IMR-90 (cell line): ENCODE measurements at regions not wholly inside any gene's neighbourhood (a gene's known extent, or its start where the extent isn't known, plus 50 kb on each side); places are given as distances from the start of the nearest gene placed in this dataset.

Experiments
- ATAC-seq: fragments of 200-7000 bp; cut with Tn5 transposase; 2 replicates; pipeline ENCODE4 v1.9.1; 2020; ENCODE audit warnings: low read depth, mild to moderate bottlenecking, moderate library complexity
- BruUV-seq: library from RNA; stranded (reverse); fragments of 400-500 nt; replicated peaks from 2 replicates; lab custom pipeline; 2021; lab: Mats Ljungman, UMichigan
- CTCF ChIA-PET: fragments of 300-600 bp; formaldehyde crosslinking; extraction: SDS; loops from one replicate; lab custom pipeline; 2021; ENCODE audit warnings: antibody characterized with exemption; lab: Yijun Ruan, JAX
- POLR2A ChIA-PET: fragments of 300-600 bp; sonication (Branson Sonifier 250); formaldehyde crosslinking; loops from one replicate; lab custom pipeline; 2022; ENCODE audit warnings: antibody characterized with exemption; ENCODE audit not compliant: unreplicated experiment; lab: Charles Lee
- DNase-seq: peaks from one replicate; pipeline ENCODE4 v3.0.0; 2013
- H2AFZ ChIP-seq: replicated peaks from 2 replicates; pipeline ENCODE3; 2013; ENCODE audit warnings: low read length, mild to moderate bottlenecking; ENCODE audit not compliant: poor library complexity
- H2AK5ac ChIP-seq: 2 replicates; pipeline ENCODE4 v1.6.1; 2013; ENCODE audit warnings: low read depth, low read length, inconsistent platforms
- H2AK9ac ChIP-seq: replicated peaks from 2 replicates; pipeline ENCODE3; 2013; ENCODE audit warnings: mild to moderate bottlenecking, low read depth, low read length, moderate library complexity; ENCODE audit not compliant: poor library complexity
- H2BK120ac ChIP-seq: 2 replicates; pipeline ENCODE4 v1.6.1; 2013; ENCODE audit warnings: low read depth, low read length, inconsistent platforms
- H2BK15ac ChIP-seq: 3 replicates; pipeline ENCODE4 v1.6.1; 2013; ENCODE audit warnings: low read depth, low read length, inconsistent platforms
- H2BK20ac ChIP-seq: 2 replicates; pipeline ENCODE4 v1.6.1; 2013; ENCODE audit warnings: low read depth, mild to moderate bottlenecking, inconsistent platforms, low read length, moderate library complexity
- H2BK5ac ChIP-seq: 2 replicates; pipeline ENCODE4 v1.6.1; 2013; ENCODE audit warnings: mild to moderate bottlenecking, low read depth, low read length, inconsistent platforms; ENCODE audit not compliant: poor library complexity, severe bottlenecking
- H3K14ac ChIP-seq: replicated peaks from 2 replicates; pipeline ENCODE4 v1.6.1; 2013; ENCODE audit warnings: low read depth, low read length, inconsistent platforms
- H3K18ac ChIP-seq: 2 replicates; pipeline ENCODE4 v1.6.1; 2013; ENCODE audit warnings: low read depth, low read length, control low read depth
- H3K23ac ChIP-seq: 2 replicates; pipeline ENCODE4 v1.6.1; 2013; ENCODE audit warnings: low read depth, low read length, inconsistent platforms
- H3K27ac ChIP-seq: 2 replicates; pipeline ENCODE4 v1.5.1; 2013; ENCODE audit warnings: mild to moderate bottlenecking, control low read depth, low read length; ENCODE audit not compliant: insufficient read depth
- H3K27me3 ChIP-seq: 2 replicates; pipeline ENCODE4 v1.6.1; 2013; ENCODE audit warnings: low read length; ENCODE audit not compliant: control insufficient read depth, insufficient read depth
- H3K36me3 ChIP-seq: 2 replicates; pipeline ENCODE4 v1.6.1; 2013; ENCODE audit warnings: low read length, mixed read lengths; ENCODE audit not compliant: control insufficient read depth, insufficient read depth
- H3K4ac ChIP-seq: 2 replicates; pipeline ENCODE4 v1.6.1; 2013; ENCODE audit warnings: low read depth, low read length, inconsistent platforms
- H3K4me1 ChIP-seq: 2 replicates; pipeline ENCODE4 v1.6.1; 2013; ENCODE audit warnings: low read length, mixed read lengths; ENCODE audit not compliant: control insufficient read depth, insufficient read depth
- H3K4me2 ChIP-seq: 2 replicates; pipeline ENCODE4 v1.6.1; 2013; ENCODE audit warnings: low read depth, mild to moderate bottlenecking, control low read depth, low read length, moderate library complexity
- H3K4me3 ChIP-seq: 2 replicates; pipeline ENCODE4 v1.5.1; 2013; ENCODE audit warnings: low read depth, mild to moderate bottlenecking, control low read depth, low read length, moderate library complexity; ENCODE audit not compliant: insufficient read depth
- H3K56ac ChIP-seq: 2 replicates; pipeline ENCODE4 v1.6.1; 2013; ENCODE audit warnings: low read length, inconsistent platforms; ENCODE audit not compliant: insufficient read depth; ENCODE audit errors: extremely low read depth
- H3K79me1 ChIP-seq, 2 experiments: 2 replicates each; pipeline ENCODE4 v1.6.1; 2013; ENCODE audit warnings: low read length in 2 of 2, inconsistent platforms in 1 of 2, low read depth in 1 of 2
- H3K9ac ChIP-seq: 2 replicates; pipeline ENCODE4 v1.6.1; 2013; ENCODE audit warnings: low read depth, low read length, control low read depth
- H3K9me1 ChIP-seq: 2 replicates; pipeline ENCODE4 v1.6.1; 2013; ENCODE audit warnings: low read length, inconsistent platforms; ENCODE audit not compliant: insufficient read depth
- H3K9me3 ChIP-seq: 2 replicates; pipeline ENCODE4 v1.6.1; 2013; ENCODE audit warnings: low read length; ENCODE audit not compliant: control insufficient read depth, insufficient read depth
- H4K20me1 ChIP-seq: 2 replicates; pipeline ENCODE4 v1.6.1; 2013; ENCODE audit warnings: low read length, inconsistent platforms; ENCODE audit not compliant: insufficient read depth
- H4K5ac ChIP-seq: 2 replicates; pipeline ENCODE4 v1.6.1; 2013; ENCODE audit warnings: mild to moderate bottlenecking, low read depth, low read length, control low read depth
- H4K8ac ChIP-seq, 2 experiments: 2 replicates each; pipeline ENCODE4 v1.6.1; 2013; ENCODE audit warnings: low read depth in 2 of 2, low read length in 2 of 2, control low read depth in 1 of 2, inconsistent platforms in 1 of 2
- H4K91ac ChIP-seq: 2 replicates; pipeline ENCODE4 v1.6.1; 2013; ENCODE audit warnings: low read depth, low read length, inconsistent platforms; ENCODE audit not compliant: insufficient read depth
- CEBPB ChIP-seq: IDR thresholded peaks from 2 replicates; pipeline ENCODE4 v1.6.1; 2012; ENCODE audit warnings: low read depth, low read length, improper control_type of control experiment
- CTCF ChIP-seq: conservative IDR thresholded peaks from 2 replicates; pipeline ENCODE4 v1.5.1; 2012; ENCODE audit warnings: mild to moderate bottlenecking, low read depth, low read length, improper control_type of control experiment
- ELK1 ChIP-seq: fragments of 150-350 bp; IDR thresholded peaks from 2 replicates; pipeline ENCODE4 v1.6.1; 2016; ENCODE audit warnings: low read depth, mild to moderate bottlenecking, low read length, moderate library complexity, borderline replicate concordance
- FOS ChIP-seq: fragments of 150-350 bp; IDR thresholded peaks from 2 replicates; pipeline ENCODE4 v1.6.1; 2016; ENCODE audit warnings: low read depth, low read length
- MAFK ChIP-seq: IDR thresholded peaks from 2 replicates; pipeline ENCODE4 v1.6.1; 2012; ENCODE audit warnings: low read depth, low read length, improper control_type of control experiment
- MAZ ChIP-seq: IDR thresholded peaks from 2 replicates; pipeline ENCODE4 v1.6.1; 2012; ENCODE audit warnings: low read depth, mild to moderate bottlenecking, low read length, improper control_type of control experiment, moderate library complexity, borderline replicate concordance
- MXI1 ChIP-seq: IDR thresholded peaks from 2 replicates; pipeline ENCODE4 v1.6.1; 2012; ENCODE audit warnings: low read depth, mild to moderate bottlenecking, low read length, moderate library complexity, borderline replicate concordance
- NFE2L2 ChIP-seq: fragments of 150-350 bp; IDR thresholded peaks from 2 replicates; pipeline ENCODE4 v1.6.1; 2016; ENCODE audit warnings: low read depth, mild to moderate bottlenecking, low read length
- POLR2A ChIP-seq: IDR thresholded peaks from 2 replicates; pipeline ENCODE4 v1.6.1; 2012; ENCODE audit warnings: mild to moderate bottlenecking, low read depth, low read length
- RAD21 ChIP-seq: IDR thresholded peaks from 2 replicates; pipeline ENCODE4 v1.6.1; 2012; ENCODE audit warnings: low read length, improper control_type of control experiment
- RFX5 ChIP-seq: IDR thresholded peaks from 2 replicates; pipeline ENCODE4 v1.8.0; 2012; ENCODE audit warnings: low read depth, mild to moderate bottlenecking, low read length, moderate library complexity
- SMC3 ChIP-seq: fragments of 150-350 bp; IDR thresholded peaks from 2 replicates; pipeline ENCODE4 v1.6.1; 2016; ENCODE audit warnings: low read depth, mild to moderate bottlenecking, antibody characterized with exemption, low read length, moderate library complexity
- USF2 ChIP-seq: fragments of 150-350 bp; IDR thresholded peaks from 2 replicates; pipeline ENCODE4 v1.6.1; 2017; ENCODE audit warnings: mild to moderate bottlenecking, antibody characterized with exemption, low read length, low read depth
- WGBS, 2 experiments: methylation state at CpG; one replicate each; pipeline versions ENCODE4 v1.1.5 to v1.1.7; 2013; ENCODE audit warnings: missing lambda C conversion rate in 2 of 2; ENCODE audit not compliant: insufficient read length in 1 of 2; ENCODE audit errors: extremely low coverage in 2 of 2; 5-methylcytosine and 5-hydroxymethylcytosine counted together
- dilution Hi-C: fragments of 300-500 bp; cut with HindIII; formaldehyde crosslinking; loops from one replicate; pipeline ENCODE4 v1.14.3; 2018; ENCODE audit warnings: low sequenced_read_pairs; ENCODE audit not compliant: unreplicated experiment
- in situ Hi-C: fragments of 300-500 bp; cut with MboI; formaldehyde crosslinking; loops from 3 replicates; pipeline ENCODE4 v1.14.3; 2019; ENCODE audit warnings: low sequenced_read_pairs, inconsistent platforms, mixed read lengths
- intact Hi-C: fragments of 100-400 bp; cut with micrococcal nuclease; formaldehyde crosslinking; loops from 2 replicates; pipeline ENCODE4 v1.10.0; 2022

GRCh38 chr2:108101481-108101880, 115.2 kb downstream of the SLC5A7 start:
- H2BK20ac ChIP-seq: no peak overlapping the region
- DNase-seq: no peak
- no peak overlapping the region for H2AFZ ChIP-seq
- no peaks in the 10 kb centered on the region for H3K27me3 ChIP-seq
- no peaks in the 10 kb centered on the region for H3K9me3 ChIP-seq
- H2BK15ac ChIP-seq: no peak overlapping the region
- H3K18ac ChIP-seq: no peak overlapping the region
- WGBS, 2 experiments: no CpG with 5 or more reads among the region's 4 CpGs
- no peak overlapping the region for H3K4me3 ChIP-seq
- no peaks in the 10 kb centered on the region for H3K4me1 ChIP-seq
- no peak overlapping the region for H3K9ac ChIP-seq
- no peak overlapping the region for H4K5ac ChIP-seq
- BruUV-seq: no TSS peak
- no peak overlapping the region for H3K14ac ChIP-seq
- no peak overlapping the region for H3K27ac ChIP-seq
- no peak overlapping the region for H3K56ac ChIP-seq
- H2BK5ac ChIP-seq: no peak overlapping the region
- no peaks in the 10 kb centered on the region for H3K9me1 ChIP-seq
- no peak overlapping the region for H3K4ac ChIP-seq
- ATAC-seq: no peak
- dilution Hi-C loops (no loop called here), intact Hi-C loops (no loop called here), in situ Hi-C loops (no loop called here)
- no peaks in the 10 kb centered on the region for H3K79me1 ChIP-seq
- no peak overlapping the region for H2AK5ac ChIP-seq
- H2BK120ac ChIP-seq: no peak overlapping the region
- ChIA-PET CTCF (no interaction called here), POLR2A (no interaction called here)
- H2AK9ac ChIP-seq: no peak overlapping the region
- H3K23ac ChIP-seq: no peak overlapping the region
- H4K91ac ChIP-seq: no peak overlapping the region
- TF ChIP-seq CTCF (no peak), CEBPB (no peak), SMC3 (no peak), MXI1 (no peak), POLR2A (no peak), FOS (no peak), MAZ (no peak), USF2 (no peak), MAFK (no peak), RFX5 (no peak), RAD21 (no peak), NFE2L2 (no peak), ELK1 (no peak)
- H4K20me1 ChIP-seq: no peaks in the 10 kb centered on the region
- no peaks in the 10 kb centered on the region for H3K36me3 ChIP-seq
- H4K8ac ChIP-seq: no peak overlapping the region
- no peak overlapping the region for H3K4me2 ChIP-seq
